ENCODE measurements at regions not wholly inside any gene's neighbourhood (a gene's known extent, or its start where the extent isn't known, plus 50 kb on each side); places are given as distances from the start of the nearest gene placed in this dataset.

DNA sequence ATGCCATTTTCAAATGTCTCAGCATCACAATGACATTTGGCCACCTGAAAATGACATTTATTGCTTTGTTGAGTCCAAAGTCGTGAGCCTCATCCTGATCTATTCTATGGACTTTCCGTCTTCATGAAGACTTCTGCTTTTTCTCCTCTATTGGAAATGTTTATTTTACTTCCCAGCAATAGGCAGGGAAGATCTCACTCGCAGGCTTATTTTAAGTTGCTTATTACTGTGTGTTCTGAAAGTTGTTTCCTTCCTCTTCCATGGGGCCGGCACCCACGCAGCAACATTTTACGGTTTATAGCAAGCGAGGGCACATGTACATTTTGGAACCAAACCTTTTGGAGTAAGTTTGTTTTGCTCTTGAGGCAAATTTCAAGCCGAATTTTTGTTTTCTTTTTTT lies 221.0 kb upstream of the KLF6 start:
- DNase-seq: no peak

DNA sequence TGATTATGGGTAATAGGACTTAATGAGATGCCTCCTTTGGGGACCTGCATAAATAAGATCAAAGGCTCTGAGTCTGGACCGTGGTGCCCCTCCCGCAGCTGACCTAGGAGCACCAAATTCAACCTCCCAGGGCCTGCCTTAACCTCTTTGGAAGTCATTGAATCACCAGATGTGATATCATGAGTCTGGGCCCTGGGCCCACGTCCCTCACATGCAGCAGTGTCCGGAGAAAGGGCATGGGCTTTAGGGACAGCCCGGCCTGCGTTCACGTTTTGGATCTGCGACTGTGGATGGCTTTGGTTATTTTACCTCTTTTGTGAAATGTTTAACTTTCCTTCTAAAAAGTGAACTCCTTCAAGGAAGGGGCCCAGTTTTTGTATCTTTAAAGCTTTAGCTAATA lies 220.0 kb upstream of the KLF6 start:
- DNase-seq: no peak

DNA sequence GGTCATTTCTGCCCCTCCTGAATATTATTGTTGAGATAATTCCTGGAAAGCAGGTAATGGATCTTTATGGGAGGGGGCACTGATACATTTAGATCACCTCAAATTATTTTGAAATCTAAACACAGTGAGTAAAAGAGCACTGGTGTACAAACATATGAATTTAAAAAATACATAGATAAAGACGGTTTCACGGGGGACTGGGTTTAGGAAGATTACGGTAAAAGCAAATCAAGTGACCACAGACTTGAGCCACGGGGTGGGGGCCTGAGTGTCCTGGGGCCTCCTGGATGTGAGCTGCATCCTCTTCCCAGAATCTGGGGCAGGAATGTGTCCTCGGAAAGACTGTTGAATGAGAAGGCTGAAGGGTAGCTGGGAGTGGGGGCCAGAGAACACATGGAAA lies 219.1 kb upstream of the KLF6 start:
- DNase-seq: no peak

DNA sequence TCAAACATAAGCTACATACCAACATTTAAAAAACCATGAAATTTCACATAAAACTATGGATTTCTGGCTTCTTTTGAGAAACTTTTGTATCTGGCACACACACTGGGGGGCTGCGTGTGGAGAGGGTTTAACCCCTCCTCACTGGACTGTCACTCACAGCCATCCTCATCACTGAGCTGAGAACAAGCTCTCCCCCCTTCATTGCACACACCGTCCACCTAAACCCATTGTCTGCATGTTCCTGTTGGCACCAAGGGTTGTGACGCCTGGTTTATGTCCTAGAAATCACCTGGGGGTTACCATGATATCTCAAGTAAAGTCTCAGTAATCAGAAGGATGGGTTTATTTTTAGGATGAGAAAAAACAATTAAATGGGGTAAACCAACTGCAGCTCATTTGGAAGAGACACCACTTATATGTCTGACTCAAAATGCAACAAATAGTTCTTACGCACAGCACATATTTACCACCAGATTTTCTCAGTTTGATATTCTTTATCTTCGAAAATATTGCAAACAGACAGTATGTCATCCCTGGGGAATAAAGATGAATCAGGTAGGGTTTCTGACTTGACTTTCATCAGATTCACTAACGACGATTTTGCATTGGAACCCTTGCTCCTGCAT lies 218.5 kb upstream of the KLF6 start:
- no peak for DNase-seq

DNA sequence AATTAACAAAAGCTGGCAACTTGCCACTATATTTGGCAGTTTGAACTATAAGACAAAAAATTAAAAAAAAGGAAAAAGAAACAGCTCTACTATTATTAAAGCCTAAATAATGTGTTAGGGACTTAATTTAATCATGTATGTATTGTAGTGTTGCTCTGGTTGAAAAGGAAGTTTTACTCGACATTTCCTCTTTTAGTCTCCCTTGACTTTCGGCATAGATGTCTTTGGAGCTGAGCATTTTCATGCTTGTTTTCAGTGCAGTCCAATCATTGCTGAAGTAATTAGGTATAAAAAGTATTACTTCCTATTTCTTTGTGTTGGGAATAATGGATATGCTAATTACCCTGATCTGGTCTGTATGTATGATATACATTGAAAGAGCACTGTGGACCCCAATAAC lies 216.8 kb upstream of the KLF6 start:
- no peak for DNase-seq

GRCh38 chr10:3999642-4000041 lies 214.6 kb upstream of the KLF6 start:
- no peak for DNase-seq

GRCh38 chr10:3996697-3997096 lies 211.7 kb upstream of the KLF6 start:
- DNase-seq: no peak

- DNase-seq: no peak
Observed at GRCh38 chr10:3995302-3996210, 210.5 kb upstream of the KLF6 start.

DNA sequence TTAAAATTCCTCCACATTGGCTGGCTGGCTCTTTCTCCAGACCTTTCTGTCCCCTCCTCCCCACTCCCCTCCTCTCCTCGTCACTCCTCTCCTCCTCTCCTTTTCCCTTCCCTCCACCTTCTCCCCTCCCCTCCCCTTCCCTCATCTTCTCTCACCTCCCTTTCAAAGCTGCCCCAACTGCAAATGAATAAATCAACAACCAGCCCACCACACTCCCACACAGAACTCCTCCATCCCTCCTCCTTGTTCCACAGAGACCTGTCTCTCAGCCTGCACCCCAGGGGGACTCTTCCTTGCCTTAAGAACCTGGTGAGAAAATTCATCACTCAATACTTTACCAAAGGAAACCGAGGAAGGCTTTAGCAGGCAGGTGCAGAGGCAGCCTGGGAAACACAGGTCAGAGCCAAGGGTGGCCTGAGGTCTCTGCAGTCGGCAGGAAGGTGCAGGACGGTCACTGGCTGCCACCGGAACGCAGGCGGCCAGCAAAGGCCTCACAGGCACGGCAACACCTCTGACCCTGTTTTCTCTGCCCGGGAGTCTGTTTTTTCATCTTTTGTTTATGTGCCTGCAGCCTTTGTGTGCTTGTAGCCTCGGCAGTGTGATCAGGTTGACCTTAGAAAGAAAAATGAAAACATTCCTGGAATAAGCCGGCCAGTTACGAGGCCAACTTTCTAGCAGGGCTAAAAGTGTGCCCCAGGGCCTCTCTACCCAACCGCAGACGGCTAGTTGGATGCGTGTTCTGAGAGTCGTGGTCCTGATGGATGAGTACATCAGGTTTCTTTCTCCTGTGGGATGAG lies 207.6 kb upstream of the KLF6 start:
- no peak for DNase-seq

- no peak for DNase-seq
Observed at GRCh38 chr10:3990307-3990706, 205.3 kb upstream of the KLF6 start.

DNA sequence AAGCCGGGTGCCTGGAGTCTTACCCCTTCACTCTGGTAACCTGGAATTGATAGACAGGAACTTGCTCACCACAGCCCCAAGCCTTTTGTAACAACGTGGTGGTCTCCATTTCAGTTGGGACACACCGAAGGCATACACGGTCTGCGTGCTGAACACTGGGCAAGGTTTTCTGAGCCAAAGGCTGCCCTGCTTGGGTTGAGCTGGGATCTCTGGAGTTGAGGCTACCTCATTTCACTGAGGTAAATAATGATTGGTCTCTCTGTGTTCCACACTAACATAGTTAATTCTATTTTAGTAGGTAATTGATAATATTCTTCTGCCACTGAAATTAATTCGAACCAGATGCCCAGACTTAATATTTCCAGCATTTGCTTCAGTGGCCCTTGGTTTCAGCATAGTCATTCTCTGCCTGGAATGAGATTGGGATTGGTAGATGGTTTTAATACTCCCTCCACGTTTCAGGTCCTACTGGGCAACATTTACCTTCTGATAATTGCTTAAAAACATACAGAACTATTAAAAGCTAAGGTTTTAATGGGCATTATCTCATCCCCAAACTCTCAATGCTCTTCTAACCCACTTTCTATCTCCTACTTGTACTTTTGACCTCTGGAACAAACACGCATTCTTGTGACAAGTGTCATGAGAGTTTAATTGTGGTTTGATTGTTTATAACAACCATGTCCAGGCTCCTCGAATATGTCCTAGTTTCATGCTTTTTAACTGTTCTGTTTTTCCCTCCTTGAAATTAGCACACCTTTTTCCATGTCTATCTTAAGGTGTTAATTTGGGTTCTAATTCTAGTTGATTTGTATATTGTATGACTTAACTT lies 202.3 kb upstream of the KLF6 start:
- no peak for DNase-seq

GRCh38 chr10:3986493-3987142 lies 201.6 kb upstream of the KLF6 start:
- no peak for DNase-seq

- no peak for DNase-seq
Observed at GRCh38 chr10:3982746-3983442, 197.9 kb upstream of the KLF6 start.

- no peak for DNase-seq
Observed at GRCh38 chr10:3981300-3981699, 196.3 kb upstream of the KLF6 start.

DNA sequence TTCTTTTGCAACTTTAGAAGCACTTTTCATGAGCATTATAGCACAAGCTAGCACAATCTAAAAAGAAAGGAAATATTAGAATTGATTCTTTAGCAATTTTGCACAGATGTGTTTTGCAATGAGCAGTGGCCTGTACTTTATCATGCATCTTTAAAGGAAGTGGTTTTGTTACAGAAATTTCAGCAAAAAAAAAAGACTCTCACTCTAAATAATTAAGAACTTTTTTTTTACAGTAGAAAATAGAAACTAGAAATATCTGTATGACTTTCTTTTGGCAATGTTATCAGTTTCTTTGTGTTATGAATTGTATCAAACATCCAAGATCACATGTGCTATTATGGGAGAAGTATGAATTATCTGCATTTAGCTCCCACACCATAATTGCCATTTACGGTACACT lies 195.7 kb upstream of the KLF6 start:
- DNase-seq: no peak

DNA sequence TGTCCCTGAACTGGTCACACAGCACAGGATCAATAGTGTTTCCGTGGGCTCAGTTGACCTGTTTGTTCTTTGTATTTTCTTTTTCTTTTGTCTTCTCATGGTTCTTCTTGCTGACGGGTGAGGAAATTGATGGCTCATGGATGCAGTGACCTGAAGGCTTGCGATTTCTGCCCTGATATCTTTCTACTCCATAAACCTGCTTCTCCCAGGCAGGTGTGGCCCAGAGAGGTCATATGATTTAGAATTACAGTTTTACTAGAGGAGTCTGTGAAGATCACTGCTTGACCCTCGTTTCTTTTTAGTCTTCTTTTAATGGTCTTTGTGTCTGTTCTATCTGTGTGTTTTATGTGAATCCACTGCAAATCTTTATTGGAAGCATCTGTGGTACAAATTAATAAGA lies 195.1 kb upstream of the KLF6 start:
- no peak for DNase-seq

GRCh38 chr10:3978761-3979160 lies 193.8 kb upstream of the KLF6 start:
- no peak for DNase-seq

GRCh38 chr10:3978174-3978573 lies 193.2 kb upstream of the KLF6 start:
- DNase-seq: no peak

- DNase-seq: no peak
Observed at GRCh38 chr10:3977761-3978160, 192.8 kb upstream of the KLF6 start.

- no peak for DNase-seq
Observed at GRCh38 chr10:3976718-3977117, 191.7 kb upstream of the KLF6 start.

DNA sequence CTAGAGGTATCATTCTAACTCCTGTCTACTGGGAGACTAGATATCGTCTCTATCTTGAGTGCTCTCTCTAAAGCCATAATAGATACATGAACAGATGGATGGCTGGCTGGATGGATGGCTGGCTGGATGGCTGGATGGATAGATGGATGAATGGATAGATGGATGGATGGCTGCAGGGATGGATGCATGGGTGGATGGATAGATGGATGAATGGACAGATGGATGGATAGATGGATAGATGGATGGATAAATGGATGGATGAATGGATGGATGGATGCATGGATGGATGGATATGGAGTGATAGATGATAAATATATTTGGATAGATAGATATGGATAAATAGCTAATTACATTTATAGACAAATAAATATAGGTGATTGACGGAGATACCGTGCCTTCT lies 191.2 kb upstream of the KLF6 start:
- DNase-seq: no peak

DNA sequence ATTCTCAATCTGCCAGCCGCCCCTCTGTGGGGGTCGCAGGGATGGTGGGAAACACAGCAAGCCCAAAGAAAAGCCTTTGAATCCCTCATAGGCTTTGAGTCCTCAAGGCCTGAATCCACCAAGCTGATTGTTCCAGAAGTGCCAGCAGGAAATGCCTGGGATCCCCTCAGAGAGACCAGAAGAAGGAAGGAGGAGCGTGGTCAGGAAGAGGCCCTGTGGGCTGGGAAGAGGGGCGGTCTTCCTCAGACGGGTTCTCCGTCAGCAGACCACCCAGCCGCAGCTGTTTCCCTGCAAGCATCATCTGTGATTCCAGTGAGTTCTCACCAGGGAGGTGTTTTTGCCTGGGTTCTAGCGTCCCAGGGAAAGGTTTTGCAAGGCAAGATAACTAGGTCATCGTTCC lies 190.0 kb upstream of the KLF6 start:
- no peak for DNase-seq

Data from COR-L47 (cell line).